Stimulated activated CD8-positive, alpha-beta memory T cell treated with anti-CD3 and anti-CD28 coated beads, Interleukin-4, amount 100 ng/mL, for 24 hours (primary cell): ENCODE measurements at regions not wholly inside any gene's neighbourhood (a gene's known extent, or its start where the extent isn't known, plus 50 kb on each side); places are given as distances from the start of the nearest gene placed in this dataset.
"Not testable (repeated sequence)": the region's sequence is repeated elsewhere in the genome, so short reads cannot be mapped to it uniquely, and the experiment has no call there.

ENCODE experiments used
- DNase-seq: peaks from one replicate; pipeline ENCODE4 v3.0.0-alpha.2; 2020; ENCODE audit warnings: low read depth

DNA sequence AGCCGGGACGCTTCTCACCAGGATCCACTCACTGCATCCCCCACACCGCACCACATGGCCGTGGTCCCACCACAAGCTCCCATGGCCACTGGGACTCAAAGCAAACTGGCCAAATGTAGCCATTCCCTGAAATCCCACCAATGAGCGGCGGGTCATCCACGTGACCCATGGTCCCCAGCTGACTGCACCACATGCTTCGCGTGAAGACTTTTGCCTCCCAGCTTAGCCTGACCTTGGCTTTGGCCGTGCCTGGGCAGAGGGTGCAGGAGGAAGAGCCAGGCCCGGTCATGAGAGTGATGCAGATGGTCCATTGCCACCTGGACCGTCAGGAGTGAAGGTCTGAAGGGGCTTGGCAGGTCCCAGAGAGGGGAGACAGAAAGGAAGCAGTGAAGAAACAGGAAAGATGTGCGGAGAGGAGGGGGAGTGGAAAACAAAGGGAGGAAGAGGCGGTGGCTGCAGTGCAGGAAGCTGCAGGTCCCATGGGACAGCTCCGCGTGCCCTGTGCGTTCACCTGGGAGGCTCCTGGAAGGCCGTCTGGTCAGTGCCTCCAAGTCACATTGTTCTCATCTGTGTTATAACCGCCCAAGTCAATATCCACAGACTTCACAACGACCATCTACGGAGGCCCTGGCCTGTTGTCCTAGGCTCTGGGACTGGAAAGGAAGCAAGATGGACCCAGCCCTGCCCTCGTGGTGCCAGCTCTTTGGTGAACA is 167.8 kb upstream of the AJAP1 start:
- DNase-seq = no peak

DNA sequence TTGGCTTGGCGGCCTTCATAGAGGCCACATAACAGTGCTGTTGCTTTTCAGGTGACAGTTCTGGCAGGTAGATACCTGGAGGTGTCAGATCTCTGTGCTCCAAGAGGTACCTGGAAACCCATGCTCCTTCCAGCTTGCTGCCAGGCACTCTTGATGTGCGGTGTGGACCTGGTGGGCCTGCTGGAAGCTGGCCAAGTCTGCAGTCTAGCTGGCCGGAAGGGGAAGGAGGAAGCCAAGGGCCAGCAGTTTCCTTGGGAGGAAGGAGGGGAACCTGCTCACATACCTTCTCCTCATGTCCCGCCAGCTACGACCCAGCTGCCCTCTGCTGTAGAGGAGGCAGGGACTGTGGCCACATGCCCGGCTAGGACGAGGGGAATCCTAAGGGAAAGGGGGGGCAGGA is 166.4 kb upstream of the AJAP1 start:
- no peak for DNase-seq

- DNase-seq = no peak
Measured at GRCh38 chr1:4489486-4489885, 164.9 kb upstream of the AJAP1 start.

DNA sequence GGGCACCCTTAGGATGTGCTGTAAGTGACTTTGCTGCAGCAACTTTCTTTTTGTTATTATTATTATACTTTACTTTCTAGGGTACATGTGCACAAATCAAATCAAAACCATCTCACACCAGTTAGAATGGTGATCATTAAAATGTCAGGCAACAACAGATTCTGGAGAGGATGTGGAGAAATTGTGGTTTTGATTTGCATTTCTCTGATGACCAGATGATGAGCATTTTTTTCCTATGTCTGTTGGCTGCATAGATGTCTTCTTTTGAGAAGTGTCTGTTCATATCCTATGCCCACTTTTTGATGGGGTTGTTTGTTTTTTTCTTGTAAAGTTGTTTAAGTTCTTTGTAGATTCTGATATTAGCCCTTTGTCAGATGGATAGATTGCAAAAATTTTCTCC is 164.4 kb upstream of the AJAP1 start:
- not testable (repeated sequence) for DNase-seq

DNA sequence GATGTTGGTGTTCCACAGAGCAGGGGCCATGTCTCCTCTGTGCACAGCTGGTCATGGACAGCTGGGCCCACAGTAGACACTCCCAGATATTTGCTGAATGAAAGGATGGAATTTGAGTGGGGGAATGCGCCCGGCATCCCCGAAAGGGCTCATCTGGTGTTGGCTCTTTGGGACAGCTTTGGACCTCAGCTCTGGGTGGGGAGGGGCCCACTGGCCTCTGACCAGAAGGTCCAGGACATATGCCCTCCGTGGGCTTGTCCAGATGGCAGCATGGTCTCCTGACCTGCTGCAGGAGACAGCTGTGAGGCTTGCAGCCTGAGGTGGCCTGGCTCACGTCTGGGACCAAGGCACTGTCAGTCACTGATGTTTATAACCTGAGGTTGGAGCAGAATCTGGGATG is 160.4 kb upstream of the AJAP1 start:
- DNase-seq = no peak

- DNase-seq = no peak
Measured at GRCh38 chr1:4494558-4494957, 159.9 kb upstream of the AJAP1 start.

DNA sequence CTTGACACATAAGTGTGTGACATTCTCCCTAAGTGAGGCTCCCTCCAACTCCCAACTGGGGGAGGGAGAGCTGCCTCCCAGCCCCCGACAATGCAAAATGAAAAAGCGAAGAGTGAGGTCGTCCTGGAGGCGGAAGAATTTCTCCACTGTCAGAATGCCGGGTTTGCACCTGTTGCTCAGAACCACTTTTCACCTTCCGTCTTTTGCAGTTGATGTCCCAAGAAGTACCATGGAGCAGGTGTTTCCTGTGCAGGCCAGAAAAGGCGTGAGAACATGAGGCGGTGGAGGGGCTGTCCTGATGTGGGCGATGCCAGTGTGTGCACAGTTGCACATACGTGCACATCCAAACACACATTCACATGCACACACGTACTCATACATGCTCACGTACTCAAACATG is 158.6 kb upstream of the AJAP1 start:
- DNase-seq = no peak

GRCh38 chr1:4500441-4500840 is 154.0 kb upstream of the AJAP1 start:
- DNase-seq = no peak

DNA sequence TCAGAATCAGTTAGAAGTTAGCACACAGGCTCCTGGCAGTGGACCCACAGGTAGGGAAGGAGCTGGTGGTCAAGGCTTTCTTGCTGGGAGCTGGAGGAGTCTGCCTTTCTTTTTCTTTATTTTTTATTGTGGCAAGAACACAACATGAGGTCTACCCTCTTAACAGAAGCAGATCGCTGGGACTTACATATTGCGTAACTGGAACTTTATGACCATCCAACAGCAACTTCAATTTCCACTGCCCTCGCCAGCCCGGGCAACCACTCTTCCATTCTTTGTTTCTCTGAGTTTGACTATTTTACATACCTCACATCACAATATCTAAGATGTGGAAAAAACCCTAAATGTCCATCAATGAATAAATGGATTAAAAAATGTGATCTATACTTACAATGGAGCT is 147.8 kb upstream of the AJAP1 start:
- DNase-seq = no peak

- no peak for DNase-seq
Measured at GRCh38 chr1:4509206-4509605, 145.2 kb upstream of the AJAP1 start.

DNA sequence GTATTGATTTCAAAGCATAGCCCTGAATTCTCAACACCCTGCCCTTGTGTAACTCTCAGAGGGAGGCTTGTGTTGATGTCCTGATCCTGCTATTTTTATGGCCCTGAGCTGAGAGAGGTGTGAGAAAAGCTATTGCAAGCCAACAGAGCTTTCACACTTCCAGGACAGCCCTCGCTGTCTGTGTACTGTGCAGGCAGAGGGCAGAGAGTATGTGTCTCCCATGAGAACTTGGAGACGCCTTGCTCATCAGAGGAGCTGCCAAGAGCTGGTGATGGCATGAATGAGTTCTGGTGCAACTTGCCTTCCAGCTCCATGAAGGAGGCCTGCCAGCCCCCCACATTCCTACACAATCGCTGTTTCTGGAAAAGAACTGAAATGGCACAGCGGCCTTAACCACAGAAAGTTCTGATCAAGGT is 144.1 kb upstream of the AJAP1 start:
- no peak for DNase-seq

GRCh38 chr1:4511374-4511773 is 143.0 kb upstream of the AJAP1 start:
- DNase-seq = no peak

DNA sequence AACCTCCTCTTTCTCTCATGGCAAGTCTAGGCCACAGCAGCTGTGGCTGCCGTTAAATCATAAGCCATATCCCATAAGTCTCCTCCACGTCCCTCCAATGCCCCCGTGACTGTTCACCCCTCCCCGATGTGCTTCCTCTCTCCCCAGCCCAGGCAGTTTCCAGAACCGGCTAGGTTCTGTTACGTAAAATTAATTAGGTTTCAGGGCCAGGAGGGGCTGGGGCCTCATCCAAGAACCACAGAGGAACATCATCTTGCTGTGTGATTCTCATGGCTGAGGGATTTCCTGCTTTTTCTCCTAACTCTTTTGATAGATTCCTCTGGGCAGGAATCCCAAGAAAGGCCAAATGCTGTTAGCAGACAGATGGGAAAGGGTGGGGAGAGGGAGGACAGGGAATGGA is 141.8 kb upstream of the AJAP1 start:
- DNase-seq = no peak

DNA sequence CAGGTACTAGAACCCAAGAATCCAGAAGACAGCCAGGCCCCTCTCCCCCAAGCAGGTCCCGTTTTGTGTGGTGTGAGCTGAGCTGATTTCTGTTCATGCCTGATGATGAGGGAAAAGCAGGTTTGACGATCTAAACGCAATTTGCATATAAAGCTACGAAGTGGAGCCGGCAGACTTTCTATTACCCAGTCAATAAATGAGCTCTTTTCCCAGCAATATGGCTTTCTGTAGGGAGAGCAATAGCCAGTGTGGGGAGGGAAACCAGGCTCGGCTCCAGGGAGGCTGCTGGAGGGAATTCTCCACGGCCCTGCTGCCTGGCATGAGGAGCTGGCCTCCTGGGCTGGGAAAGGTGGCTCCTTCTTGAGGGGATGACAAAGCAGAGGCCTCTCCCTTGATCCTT is 140.7 kb upstream of the AJAP1 start:
- DNase-seq = no peak

DNA sequence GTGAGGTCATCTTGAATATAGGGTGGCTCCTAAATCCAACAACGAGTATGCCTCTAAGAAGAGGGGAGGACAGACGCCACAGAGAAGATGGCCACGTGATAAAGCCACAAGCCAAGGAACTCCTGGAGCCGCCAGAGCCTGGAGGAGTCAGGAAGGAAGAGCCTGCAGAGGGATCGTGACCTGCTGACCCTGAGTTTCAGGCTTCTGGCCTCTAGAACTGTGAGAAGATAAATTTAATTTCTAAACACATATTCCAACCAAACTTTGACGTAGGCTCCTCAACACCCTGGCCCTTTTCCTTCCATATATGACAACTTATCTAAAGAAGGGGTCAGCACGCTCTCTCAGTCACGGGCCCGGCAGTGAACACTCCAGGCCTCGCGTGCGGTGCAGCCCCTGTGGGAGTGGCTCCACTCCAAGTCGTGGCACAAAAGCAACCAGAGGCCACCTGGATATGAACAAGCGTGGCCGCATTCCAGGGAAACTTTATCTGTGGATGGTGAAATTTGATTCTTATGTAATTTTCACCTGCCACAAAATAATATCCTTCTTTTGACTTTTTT is 138.6 kb upstream of the AJAP1 start:
- no peak for DNase-seq

GRCh38 chr1:4516596-4516995 is 137.8 kb upstream of the AJAP1 start:
- DNase-seq = no peak

GRCh38 chr1:4517186-4517954 is 137.0 kb upstream of the AJAP1 start:
- DNase-seq = no peak

- no peak for DNase-seq
Measured at GRCh38 chr1:4518621-4519020, 135.8 kb upstream of the AJAP1 start.

- no peak for DNase-seq
Measured at GRCh38 chr1:4519954-4520353, 134.5 kb upstream of the AJAP1 start.

DNA sequence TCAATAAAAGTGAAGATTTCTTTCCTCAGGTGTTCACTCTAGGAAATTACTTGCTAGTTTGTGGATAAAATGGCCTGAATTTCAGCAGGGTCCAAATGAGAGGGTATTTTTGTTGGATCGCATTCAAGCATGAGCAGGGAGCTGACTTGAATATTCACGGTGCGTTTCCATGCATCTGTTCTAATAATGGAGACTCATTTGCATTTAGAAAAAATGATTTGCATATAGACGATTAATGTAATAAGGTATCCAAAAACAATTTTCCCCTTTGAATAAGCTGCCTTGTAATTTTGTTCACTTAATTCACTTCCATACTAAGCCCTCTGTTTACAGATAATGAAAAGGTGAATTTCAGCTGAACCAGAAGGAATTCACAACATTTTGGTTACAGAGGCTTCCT is 130.9 kb upstream of the AJAP1 start:
- no peak for DNase-seq

DNA sequence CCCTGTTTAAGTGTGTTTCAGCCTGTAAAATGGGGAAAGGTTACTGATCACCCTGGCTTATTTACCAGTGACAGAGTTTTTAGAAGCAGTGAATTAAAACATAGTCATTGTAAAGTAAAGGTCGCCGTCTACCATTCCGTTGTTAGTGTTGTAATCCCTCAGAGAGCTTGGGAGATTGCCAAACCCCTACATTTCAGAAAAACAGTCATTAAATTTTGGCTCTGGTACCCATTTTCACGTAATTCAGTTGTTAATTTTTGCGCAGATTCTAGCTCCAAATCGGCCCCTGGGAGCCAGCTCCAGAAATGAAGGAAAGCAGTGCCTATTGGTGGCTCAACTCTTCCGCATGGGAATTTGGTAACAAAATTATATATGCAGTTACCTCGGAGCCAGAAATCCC is 127.7 kb upstream of the AJAP1 start:
- DNase-seq = no peak

DNA sequence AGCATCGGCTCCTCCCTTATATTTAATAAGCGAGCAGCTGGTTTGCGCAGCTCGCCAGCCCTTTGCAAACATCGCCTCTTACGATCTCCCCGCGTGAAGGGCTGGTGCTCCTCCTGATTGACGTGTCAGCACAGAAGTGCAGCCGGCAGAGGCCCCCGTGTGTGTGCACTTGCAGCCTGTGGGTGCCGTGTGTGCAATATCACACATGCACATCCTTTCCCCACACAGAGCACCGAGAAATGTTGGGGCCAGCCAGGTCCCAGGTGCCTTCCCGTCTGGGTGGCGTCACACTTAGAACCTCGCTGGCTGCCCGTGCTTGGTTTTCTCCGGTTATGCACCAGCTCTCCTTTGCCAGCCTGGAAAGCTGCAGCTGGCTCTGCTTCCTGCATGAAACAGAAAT is 126.6 kb upstream of the AJAP1 start:
- no peak for DNase-seq

GRCh38 chr1:4528590-4528989 is 125.8 kb upstream of the AJAP1 start:
- no peak for DNase-seq
